Astrocyte (in vitro differentiated cells and primary cell): ENCODE measurements at regions not wholly inside any gene's neighbourhood (a gene's known extent, or its start where the extent isn't known, plus 50 kb on each side); places are given as distances from the start of the nearest gene placed in this dataset.

Source experiments
- DNase-seq: peaks from one replicate; pipeline ENCODE4 v3.0.0-alpha.2; 2010; ENCODE audit warnings: low read depth
- FAIRE-seq: peaks from 2 replicates; lab custom pipeline; 2011; peaks lifted over from hg19 to GRCh38; lab: Jason Lieb, UNC
- H2AFZ ChIP-seq: 2 replicates; pipeline ENCODE4 v1.6.0; 2012; ENCODE audit warnings: low read depth, low read length, inconsistent platforms
- H3K27ac ChIP-seq: 2 replicates; pipeline ENCODE4 v1.5.1; 2011; ENCODE audit warnings: low read depth, low read length, inconsistent platforms
- H3K27me3 ChIP-seq: 2 replicates; pipeline ENCODE4 v1.6.0; 2011; ENCODE audit warnings: low read length, inconsistent platforms; ENCODE audit not compliant: insufficient read depth
- H3K36me3 ChIP-seq: 2 replicates; pipeline ENCODE4 v1.5.1; 2011; ENCODE audit warnings: low read length, inconsistent platforms; ENCODE audit not compliant: insufficient read depth
- H3K4me1 ChIP-seq: 2 replicates; pipeline ENCODE4 v1.5.1; 2011; ENCODE audit warnings: low read length, inconsistent platforms; ENCODE audit not compliant: insufficient read depth
- H3K4me2 ChIP-seq: 2 replicates; pipeline ENCODE4 v1.6.0; 2012; ENCODE audit warnings: low read length, inconsistent platforms
- H3K4me3 ChIP-seq: 2 replicates; pipeline ENCODE4 v1.5.1; 2011; ENCODE audit warnings: low read depth, mild to moderate bottlenecking, low read length, inconsistent platforms; ENCODE audit not compliant: insufficient read depth
- H3K79me2 ChIP-seq: 2 replicates; pipeline ENCODE4 v1.6.0; 2012; ENCODE audit warnings: mild to moderate bottlenecking, low read length, inconsistent platforms; ENCODE audit not compliant: insufficient read depth
- H3K9ac ChIP-seq: 2 replicates; pipeline ENCODE4 v1.6.0; 2012; ENCODE audit warnings: mild to moderate bottlenecking, low read length, inconsistent platforms
- H3K9me3 ChIP-seq: 2 replicates; pipeline ENCODE4 v1.5.1; 2012; ENCODE audit warnings: low read depth, mild to moderate bottlenecking, low read length, inconsistent platforms; ENCODE audit not compliant: insufficient read depth
- H4K20me1 ChIP-seq: 2 replicates; pipeline ENCODE4 v1.6.0; 2012; ENCODE audit warnings: low read length, inconsistent platforms; ENCODE audit not compliant: insufficient read depth
- H3K27ac Mint-ChIP-seq: one replicate; pipeline ENCODE4 v1.8.0; 2021; ENCODE audit warnings: mild to moderate bottlenecking, mixed read lengths; ENCODE audit not compliant: unreplicated experiment
- H3K27me3 Mint-ChIP-seq: one replicate; pipeline ENCODE4 v1.8.0; 2021; ENCODE audit warnings: low read depth, mixed read lengths; ENCODE audit not compliant: unreplicated experiment
- H3K36me3 Mint-ChIP-seq: one replicate; pipeline ENCODE4 v1.8.0; 2021; ENCODE audit warnings: low read depth, mixed read lengths; ENCODE audit not compliant: unreplicated experiment
- H3K4me1 Mint-ChIP-seq: one replicate; pipeline ENCODE4 v1.8.0; 2021; ENCODE audit warnings: low read depth, mixed read lengths; ENCODE audit not compliant: unreplicated experiment
- H3K4me3 Mint-ChIP-seq: one replicate; pipeline ENCODE4 v1.8.0; 2021; ENCODE audit warnings: mild to moderate bottlenecking, moderate library complexity, mixed read lengths; ENCODE audit not compliant: unreplicated experiment
- H3K9me3 Mint-ChIP-seq: one replicate; pipeline ENCODE4 v1.8.0; 2021; ENCODE audit warnings: mild to moderate bottlenecking, mixed read lengths; ENCODE audit not compliant: unreplicated experiment
- EZH2 ChIP-seq: IDR thresholded peaks from 2 replicates; pipeline ENCODE4 v1.6.1; 2012; ENCODE audit warnings: mild to moderate bottlenecking, low read length, inconsistent platforms; ENCODE audit not compliant: insufficient read depth
- TF ChIP-seq, protein P1 (sequence below): IDR thresholded peaks from 2 replicates; pipeline ENCODE4 v1.5.1; 2011; ENCODE audit warnings: low read depth, mild to moderate bottlenecking, inconsistent platforms, low read length, moderate library complexity; ENCODE audit not compliant: insufficient read depth

- no peak overlapping the region for H3K9ac ChIP-seq
- no peak for TF ChIP-seq EZH2
- TF ChIP-seq, protein P1, sequence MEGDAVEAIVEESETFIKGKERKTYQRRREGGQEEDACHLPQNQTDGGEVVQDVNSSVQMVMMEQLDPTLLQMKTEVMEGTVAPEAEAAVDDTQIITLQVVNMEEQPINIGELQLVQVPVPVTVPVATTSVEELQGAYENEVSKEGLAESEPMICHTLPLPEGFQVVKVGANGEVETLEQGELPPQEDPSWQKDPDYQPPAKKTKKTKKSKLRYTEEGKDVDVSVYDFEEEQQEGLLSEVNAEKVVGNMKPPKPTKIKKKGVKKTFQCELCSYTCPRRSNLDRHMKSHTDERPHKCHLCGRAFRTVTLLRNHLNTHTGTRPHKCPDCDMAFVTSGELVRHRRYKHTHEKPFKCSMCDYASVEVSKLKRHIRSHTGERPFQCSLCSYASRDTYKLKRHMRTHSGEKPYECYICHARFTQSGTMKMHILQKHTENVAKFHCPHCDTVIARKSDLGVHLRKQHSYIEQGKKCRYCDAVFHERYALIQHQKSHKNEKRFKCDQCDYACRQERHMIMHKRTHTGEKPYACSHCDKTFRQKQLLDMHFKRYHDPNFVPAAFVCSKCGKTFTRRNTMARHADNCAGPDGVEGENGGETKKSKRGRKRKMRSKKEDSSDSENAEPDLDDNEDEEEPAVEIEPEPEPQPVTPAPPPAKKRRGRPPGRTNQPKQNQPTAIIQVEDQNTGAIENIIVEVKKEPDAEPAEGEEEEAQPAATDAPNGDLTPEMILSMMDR: no peak
- no peaks in the 10 kb centered on the region for H3K4me1 ChIP-seq
- no peaks in the 10 kb centered on the region for H3K36me3 ChIP-seq
- peaks cover 2% of the 10 kb centered on the region for H3K36me3 Mint-ChIP-seq
- H3K27me3 Mint-ChIP-seq: peaks cover 28% of the 10 kb centered on the region
- H3K27ac Mint-ChIP-seq: no peak overlapping the region
- no peaks in the 10 kb centered on the region for H4K20me1 ChIP-seq
- no peak for DNase-seq
- no peak overlapping the region for H3K4me3 ChIP-seq
- no peaks in the 10 kb centered on the region for H3K27me3 ChIP-seq
- no peak for FAIRE-seq
- no peak overlapping the region for H2AFZ ChIP-seq
- no peak overlapping the region for H3K4me2 ChIP-seq
- peaks cover 14% of the 10 kb centered on the region for H3K9me3 Mint-ChIP-seq
- H3K4me3 Mint-ChIP-seq: no peak overlapping the region
- H3K79me2 ChIP-seq: no peaks in the 10 kb centered on the region
- peaks cover 6% of the 10 kb centered on the region for H3K9me3 ChIP-seq
- H3K4me1 Mint-ChIP-seq: peaks cover 2% of the 10 kb centered on the region
- no peak overlapping the region for H3K27ac ChIP-seq
Observed at GRCh38 chr22:49693416-49693815, 134.3 kb downstream of the BRD1 start.

DNA sequence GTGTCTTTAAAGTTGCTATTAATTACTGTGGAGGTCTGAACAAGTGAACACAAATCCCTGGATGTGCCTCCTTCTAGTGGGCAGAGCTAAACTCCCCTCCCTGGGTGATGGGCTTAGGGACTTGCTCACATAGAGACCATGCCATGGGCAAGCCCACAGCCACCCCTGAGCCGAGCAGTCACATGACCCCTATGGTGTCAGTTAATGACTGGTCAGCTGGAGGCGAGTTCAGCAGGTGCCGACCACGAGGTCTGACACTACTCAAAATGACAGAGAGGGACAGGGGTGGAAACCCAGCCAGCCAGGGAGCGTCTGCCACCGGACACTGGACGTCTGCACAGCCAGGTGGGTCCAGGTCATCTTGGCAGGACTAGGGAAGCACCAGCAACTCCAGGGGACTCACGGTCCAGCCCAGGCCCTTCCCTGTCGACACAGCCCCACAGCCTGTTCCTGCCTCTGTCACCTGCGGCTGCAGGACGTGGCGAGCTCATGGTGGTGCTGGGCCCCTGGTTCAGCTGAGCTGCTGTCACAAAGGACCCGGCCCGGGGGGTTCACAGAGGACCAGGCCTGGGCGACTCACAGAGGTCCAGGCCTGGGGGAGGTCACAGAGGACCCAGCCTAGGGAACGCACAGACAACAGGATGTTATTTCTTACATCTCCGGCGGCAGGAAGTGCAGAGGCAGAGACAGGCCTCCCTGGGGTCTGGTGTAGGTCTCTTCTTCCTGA, 135.0 kb downstream of the BRD1 start:
- FAIRE-seq: no peak

More for the DNA sequence above, 135.0 kb downstream of the BRD1 start:
- Mint-ChIP-seq H3K9me3 (peaks cover 10% of the 10 kb centered on the region), H3K27ac (no peak overlapping the region), H3K27me3 (peaks cover 33% of the 10 kb centered on the region), H3K4me1 (peaks cover 2% of the 10 kb centered on the region), H3K36me3 (peaks cover 2% of the 10 kb centered on the region), H3K4me3 (no peak overlapping the region)
- no peaks in the 10 kb centered on the region for H3K4me1 ChIP-seq
- DNase-seq: no peak
- H3K36me3 ChIP-seq: no peaks in the 10 kb centered on the region
- no peak overlapping the region for H3K4me3 ChIP-seq
- H3K27ac ChIP-seq: no peak overlapping the region
- H3K4me2 ChIP-seq: no peak overlapping the region
- no peaks in the 10 kb centered on the region for H3K79me2 ChIP-seq
- no peaks in the 10 kb centered on the region for H4K20me1 ChIP-seq
- peaks cover 6% of the 10 kb centered on the region for H3K9me3 ChIP-seq
- no peak overlapping the region for H3K9ac ChIP-seq
- TF ChIP-seq, protein P1: no peak
- no peak for TF ChIP-seq EZH2
- H2AFZ ChIP-seq: no peak overlapping the region
- no peaks in the 10 kb centered on the region for H3K27me3 ChIP-seq
